ENCODE measurements at regions not wholly inside any gene's neighbourhood (a gene's known extent, or its start where the extent isn't known, plus 50 kb on each side); places are given as distances from the start of the nearest gene placed in this dataset.

DNA sequence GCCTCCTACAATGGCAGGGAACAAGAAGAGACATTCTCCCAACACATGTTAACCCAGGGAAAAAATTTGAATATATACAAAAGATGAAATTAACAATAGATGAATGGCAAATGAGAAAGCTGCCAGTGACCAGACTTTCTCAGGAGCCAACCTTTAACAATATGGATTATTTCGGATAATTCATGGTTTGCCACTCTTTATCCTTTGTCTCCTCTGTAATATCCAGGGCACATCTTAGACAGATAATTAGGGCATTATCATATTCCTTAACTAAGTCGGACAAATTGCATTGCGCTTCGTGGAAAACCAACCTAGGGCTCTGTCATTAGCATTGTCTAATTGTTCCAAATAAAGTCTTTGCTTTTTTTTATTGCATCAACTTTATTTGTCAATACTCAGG, 97.3 kb downstream of the CDCA7 start:
- Histone ChIP-seq H3K27me3 (ENCODE audit: insufficient read depth, poor library complexity, severe bottlenecking) (no peaks in the 10 kb centered on the region), H3K27ac (ENCODE audit: poor library complexity, severe bottlenecking) (no peak overlapping the region), H3K9me3 (ENCODE audit: severe bottlenecking) (no peaks in the 10 kb centered on the region), H3K4me1 (ENCODE audit: insufficient read depth, poor library complexity, severe bottlenecking) (no peaks in the 10 kb centered on the region), H3K36me3 (ENCODE audit: low read depth) (no peaks in the 10 kb centered on the region), H3K4me3 (ENCODE audit: severe bottlenecking) (no peak overlapping the region)
- TF ChIP-seq, protein P1, sequence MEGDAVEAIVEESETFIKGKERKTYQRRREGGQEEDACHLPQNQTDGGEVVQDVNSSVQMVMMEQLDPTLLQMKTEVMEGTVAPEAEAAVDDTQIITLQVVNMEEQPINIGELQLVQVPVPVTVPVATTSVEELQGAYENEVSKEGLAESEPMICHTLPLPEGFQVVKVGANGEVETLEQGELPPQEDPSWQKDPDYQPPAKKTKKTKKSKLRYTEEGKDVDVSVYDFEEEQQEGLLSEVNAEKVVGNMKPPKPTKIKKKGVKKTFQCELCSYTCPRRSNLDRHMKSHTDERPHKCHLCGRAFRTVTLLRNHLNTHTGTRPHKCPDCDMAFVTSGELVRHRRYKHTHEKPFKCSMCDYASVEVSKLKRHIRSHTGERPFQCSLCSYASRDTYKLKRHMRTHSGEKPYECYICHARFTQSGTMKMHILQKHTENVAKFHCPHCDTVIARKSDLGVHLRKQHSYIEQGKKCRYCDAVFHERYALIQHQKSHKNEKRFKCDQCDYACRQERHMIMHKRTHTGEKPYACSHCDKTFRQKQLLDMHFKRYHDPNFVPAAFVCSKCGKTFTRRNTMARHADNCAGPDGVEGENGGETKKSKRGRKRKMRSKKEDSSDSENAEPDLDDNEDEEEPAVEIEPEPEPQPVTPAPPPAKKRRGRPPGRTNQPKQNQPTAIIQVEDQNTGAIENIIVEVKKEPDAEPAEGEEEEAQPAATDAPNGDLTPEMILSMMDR (IDR thresholded peaks at IDR 0.05; ENCODE audit: poor library complexity, severe bottlenecking): no peak
- ATAC-seq (ENCODE audit: low read depth) (no peak), DNase-seq (ENCODE audit: low spot score) (no peak)

DNA sequence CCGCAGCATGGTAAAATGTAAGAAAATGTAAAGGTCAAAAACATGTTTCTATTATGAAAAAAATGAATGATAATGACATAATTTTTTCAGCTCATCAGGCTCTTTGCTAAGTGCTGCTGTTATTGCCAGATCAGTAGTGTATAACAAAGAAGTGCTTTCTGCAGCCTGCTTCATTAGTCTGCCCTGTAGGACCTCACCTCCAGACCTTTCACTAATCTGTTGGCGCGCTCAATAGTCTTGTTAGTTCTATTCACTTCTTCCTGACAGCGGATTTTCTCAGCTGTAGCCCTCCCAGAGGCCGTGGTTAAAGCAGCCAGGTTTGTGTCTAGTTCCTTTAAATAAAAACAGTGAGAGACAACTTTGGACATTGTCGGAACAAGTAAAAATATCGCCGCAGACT, 97.7 kb downstream of the CDCA7 start:
- Histone ChIP-seq H3K9me3 (ENCODE audit: severe bottlenecking) (no peaks in the 10 kb centered on the region), H3K36me3 (ENCODE audit: low read depth) (no peaks in the 10 kb centered on the region), H3K27me3 (ENCODE audit: insufficient read depth, poor library complexity, severe bottlenecking) (no peaks in the 10 kb centered on the region), H3K4me3 (ENCODE audit: severe bottlenecking) (no peak overlapping the region), H3K27ac (ENCODE audit: poor library complexity, severe bottlenecking) (no peak overlapping the region), H3K4me1 (ENCODE audit: insufficient read depth, poor library complexity, severe bottlenecking) (no peaks in the 10 kb centered on the region)
- ATAC-seq (ENCODE audit: low read depth) (no peak), DNase-seq (ENCODE audit: low spot score) (no peak)
- TF ChIP-seq, protein P1 (IDR thresholded peaks at IDR 0.05; ENCODE audit: poor library complexity, severe bottlenecking): no peak

DNA sequence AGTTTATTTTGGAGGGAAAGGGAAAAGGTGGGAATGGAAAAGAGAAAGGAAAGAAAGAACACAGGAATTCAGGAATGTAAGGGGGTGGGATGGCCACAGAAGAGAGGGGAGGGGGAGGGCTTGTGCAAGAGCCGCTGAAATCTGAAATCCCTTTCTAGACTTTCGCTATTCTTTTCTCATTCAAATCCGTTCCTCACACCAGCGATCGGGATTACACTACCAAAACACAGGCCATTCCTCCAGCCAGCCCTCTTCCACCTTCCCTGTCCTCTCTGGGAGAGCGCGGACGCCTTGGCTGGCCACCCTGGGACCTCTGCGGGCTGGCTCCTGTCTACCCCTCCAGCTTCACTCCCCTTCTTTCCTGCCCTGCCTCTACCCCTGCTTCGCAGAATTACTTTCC, 102.3 kb downstream of the CDCA7 start:
- Histone ChIP-seq H3K27me3 (ENCODE audit: insufficient read depth, poor library complexity, severe bottlenecking) (peaks cover 4% of the 10 kb centered on the region), H3K36me3 (ENCODE audit: low read depth) (no peaks in the 10 kb centered on the region), H3K4me3 (ENCODE audit: severe bottlenecking) (no peak overlapping the region), H3K27ac (ENCODE audit: poor library complexity, severe bottlenecking) (no peak overlapping the region), H3K4me1 (ENCODE audit: insufficient read depth, poor library complexity, severe bottlenecking) (no peaks in the 10 kb centered on the region), H3K9me3 (ENCODE audit: severe bottlenecking) (no peaks in the 10 kb centered on the region)
- TF ChIP-seq, protein P1 (IDR thresholded peaks at IDR 0.05; ENCODE audit: poor library complexity, severe bottlenecking): no peak
- no peak for ATAC-seq (ENCODE audit: low read depth)
- DNase-seq (ENCODE audit: low spot score): no peak

DNA sequence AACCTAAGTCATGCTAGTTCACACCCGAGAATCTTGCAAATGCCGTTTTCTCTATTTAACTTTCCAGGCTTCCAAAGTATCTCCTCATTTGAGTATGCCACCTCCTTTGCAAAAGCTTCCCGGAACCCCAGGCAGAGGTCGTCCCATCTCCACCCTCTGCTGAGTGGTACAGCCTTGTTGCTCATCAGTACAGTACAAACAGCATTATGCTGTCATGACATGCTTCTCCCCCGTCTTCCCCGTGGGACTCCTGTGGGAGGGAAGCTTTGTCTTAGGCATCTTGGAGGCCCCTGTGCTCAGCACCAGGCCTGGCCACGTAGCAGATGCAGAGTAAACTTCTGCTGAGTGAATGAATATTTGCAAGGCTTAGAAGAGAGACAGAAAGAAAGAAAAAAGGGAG, 102.7 kb downstream of the CDCA7 start:
- H3K36me3 ChIP-seq (ENCODE audit: low read depth): no peaks in the 10 kb centered on the region
- DNase-seq (ENCODE audit: low spot score): no peak
- TF ChIP-seq, protein P1 (IDR thresholded peaks at IDR 0.05; ENCODE audit: poor library complexity, severe bottlenecking): no peak
- H3K9me3 ChIP-seq (ENCODE audit: severe bottlenecking): no peaks in the 10 kb centered on the region
- no peak for ATAC-seq (ENCODE audit: low read depth)
- no peak overlapping the region for H3K27ac ChIP-seq (ENCODE audit: poor library complexity, severe bottlenecking)
- H3K27me3 ChIP-seq (ENCODE audit: insufficient read depth, poor library complexity, severe bottlenecking): peaks cover 4% of the 10 kb centered on the region
- H3K4me1 ChIP-seq (ENCODE audit: insufficient read depth, poor library complexity, severe bottlenecking): no peaks in the 10 kb centered on the region
- H3K4me3 ChIP-seq (ENCODE audit: severe bottlenecking): no peak overlapping the region

DNA sequence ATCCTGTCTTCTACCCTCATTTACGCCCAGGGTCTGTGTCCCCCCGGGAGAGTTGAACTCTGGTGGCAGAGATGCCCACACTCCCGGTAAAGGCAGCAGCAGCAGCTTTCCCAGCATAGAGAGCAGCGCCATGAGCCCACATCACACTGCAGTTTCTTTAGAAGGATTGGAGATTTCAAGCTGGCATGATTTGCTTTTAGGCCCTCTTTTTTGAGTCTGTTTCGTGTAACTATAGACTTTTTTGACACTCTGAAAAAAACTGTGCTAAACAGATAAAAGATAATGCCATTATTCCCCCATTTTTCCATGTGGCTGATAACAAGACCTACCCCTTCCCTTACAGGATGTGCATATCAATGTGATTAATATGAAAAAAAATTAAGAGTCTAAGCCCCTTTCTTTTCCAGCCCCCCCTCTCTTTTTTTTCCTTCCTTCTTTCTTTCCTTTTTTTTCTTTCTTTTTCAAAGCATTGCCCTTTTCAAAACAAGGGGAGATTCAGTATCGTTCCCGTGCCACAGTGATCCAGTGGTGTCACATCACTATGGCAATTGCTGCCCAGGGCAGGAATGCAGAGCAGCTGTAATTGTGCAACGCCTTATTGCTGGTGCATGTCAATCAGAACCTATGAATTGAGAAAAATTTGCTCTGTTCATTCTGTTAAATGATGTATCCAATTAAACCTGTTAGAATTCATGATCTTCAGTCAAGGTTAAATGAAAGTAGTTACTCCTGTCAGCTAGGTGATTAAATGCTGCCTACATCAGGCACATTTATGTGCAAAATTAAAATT, 104.5 kb downstream of the CDCA7 start:
- no peaks in the 10 kb centered on the region for H3K9me3 ChIP-seq (ENCODE audit: severe bottlenecking)
- DNase-seq (ENCODE audit: low spot score) (no peak), ATAC-seq (ENCODE audit: low read depth) (no peak)
- H3K4me1 ChIP-seq (ENCODE audit: insufficient read depth, poor library complexity, severe bottlenecking): no peaks in the 10 kb centered on the region
- TF ChIP-seq, protein P1 (IDR thresholded peaks at IDR 0.05; ENCODE audit: poor library complexity, severe bottlenecking): no peak
- peaks cover 4% of the 10 kb centered on the region for H3K27me3 ChIP-seq (ENCODE audit: insufficient read depth, poor library complexity, severe bottlenecking)
- H3K27ac ChIP-seq (ENCODE audit: poor library complexity, severe bottlenecking): no peak overlapping the region
- no peak overlapping the region for H3K4me3 ChIP-seq (ENCODE audit: severe bottlenecking)
- no peaks in the 10 kb centered on the region for H3K36me3 ChIP-seq (ENCODE audit: low read depth)
